Fibroblast of gingiva (primary cell): ENCODE measurements at regions not wholly inside any gene's neighbourhood (a gene's known extent, or its start where the extent isn't known, plus 50 kb on each side); places are given as distances from the start of the nearest gene placed in this dataset.

Experiments used
- DNase-seq: peaks from one replicate; pipeline ENCODE4 v3.0.0-alpha.2; 2011; ENCODE audit warnings: low read depth

DNA sequence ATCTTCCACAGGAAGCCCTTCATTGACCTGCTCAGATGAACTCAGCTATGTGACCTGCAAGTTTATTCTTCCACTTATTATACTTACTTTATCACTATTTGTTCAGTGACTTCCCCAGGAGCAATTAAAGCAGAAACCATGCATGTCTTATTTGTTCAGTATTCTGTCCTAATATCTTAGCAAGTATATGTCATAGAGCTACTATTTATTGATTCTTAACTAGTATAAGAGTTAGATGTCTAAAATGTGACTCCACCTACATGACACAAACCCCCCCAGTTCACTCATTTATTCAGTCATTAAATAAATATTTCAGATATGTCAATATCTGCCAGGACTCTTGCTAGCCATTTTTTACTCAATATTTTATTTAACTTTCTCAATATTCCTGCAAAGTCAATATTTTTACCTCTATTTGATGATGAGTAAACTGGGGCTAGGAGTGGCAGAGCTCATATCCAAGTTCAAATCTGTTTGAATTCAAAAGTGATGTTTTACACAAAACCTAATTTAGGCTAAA lies 469.0 kb upstream of the USP24 start:
- DNase-seq: no peak

- no peak for DNase-seq
These were observed 467.0 kb upstream of the USP24 start for GRCh38 chr1:55682198-55682597.

GRCh38 chr1:55679971-55680370 lies 464.8 kb upstream of the USP24 start:
- peak; percentile 81 for DNase-seq

GRCh38 chr1:55673416-55673815 lies 458.3 kb upstream of the USP24 start:
- no peak for DNase-seq

DNA sequence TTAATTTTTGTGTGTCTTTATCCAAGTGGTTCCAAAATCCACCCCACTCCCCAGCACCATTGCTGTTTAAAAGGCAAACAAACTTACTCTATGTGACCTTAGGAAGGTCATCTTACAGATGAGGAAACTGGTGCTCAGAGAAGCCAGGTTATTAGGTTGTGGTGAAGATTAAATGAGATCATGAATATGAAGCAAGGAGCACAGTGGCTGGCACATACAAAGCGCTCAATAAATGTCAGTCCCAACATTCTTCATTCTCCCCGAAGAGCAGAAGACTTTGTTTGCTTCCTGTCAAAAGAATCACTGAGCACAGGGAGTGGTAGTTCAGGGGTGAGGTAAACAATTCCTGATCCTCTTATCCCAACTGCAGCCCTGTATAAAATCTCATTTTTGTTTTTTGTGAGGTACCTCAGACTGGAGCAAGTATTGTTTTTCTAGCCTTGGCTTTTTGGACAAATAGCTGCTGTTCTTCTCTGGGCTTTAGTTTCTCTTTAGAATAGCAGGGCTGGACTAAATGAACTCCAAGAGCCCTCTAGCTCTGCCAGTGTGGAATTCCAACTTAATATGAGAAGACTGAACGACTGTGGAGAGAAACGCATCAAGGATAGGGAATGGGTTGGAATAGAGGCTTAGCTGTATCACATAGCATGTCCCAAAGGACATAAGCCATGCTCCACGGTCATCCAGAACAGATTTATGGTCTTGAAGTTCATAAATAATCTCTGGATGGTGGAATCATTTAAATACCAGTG lies 455.3 kb upstream of the USP24 start:
- DNase-seq: peak; percentile 66

DNA sequence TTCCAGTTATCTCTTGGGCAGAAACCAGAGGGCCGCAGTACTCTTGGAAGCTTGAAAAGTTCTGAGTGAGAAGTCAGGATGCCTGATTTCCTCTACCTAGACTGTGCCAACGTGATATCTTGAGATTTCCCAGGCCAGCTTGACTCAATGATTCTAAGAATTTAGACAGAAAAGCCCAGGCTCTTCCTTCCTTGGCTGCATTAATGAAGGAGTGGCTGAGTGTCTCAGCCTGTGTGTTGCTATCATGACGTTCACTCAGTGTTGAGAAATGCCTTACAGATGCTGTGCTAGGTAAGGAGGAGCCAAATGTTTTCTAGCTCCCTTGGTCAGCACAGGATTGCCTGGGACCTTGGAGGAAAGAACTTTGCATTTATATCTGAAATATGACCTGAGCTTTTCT lies 454.1 kb upstream of the USP24 start:
- peak; percentile 73 for DNase-seq

GRCh38 chr1:55662875-55663274 lies 447.7 kb upstream of the USP24 start:
- DNase-seq: no peak

GRCh38 chr1:55658917-55659316 lies 443.8 kb upstream of the USP24 start:
- DNase-seq: no peak

- no peak for DNase-seq
These were observed 439.6 kb upstream of the USP24 start for GRCh38 chr1:55654750-55655149.

DNA sequence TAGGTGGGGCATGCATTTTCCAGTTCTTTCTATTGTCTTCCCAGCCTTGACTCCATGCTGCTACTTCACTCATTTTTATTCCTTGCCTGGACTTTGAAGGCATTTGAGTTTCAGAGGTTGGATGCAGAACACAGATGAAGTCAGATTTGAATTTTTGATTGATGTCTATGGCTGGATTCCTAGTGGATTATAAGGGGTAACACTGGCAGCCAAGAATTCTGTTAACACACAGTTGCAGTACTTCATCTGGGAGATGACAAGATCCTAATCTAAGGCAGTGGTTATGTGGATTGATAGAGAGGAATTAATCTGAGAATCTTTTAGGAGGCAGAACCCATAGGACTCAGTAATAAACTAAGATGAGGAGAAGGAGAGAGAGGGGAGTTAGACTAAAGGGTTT lies 439.0 kb upstream of the USP24 start:
- DNase-seq: no peak

DNA sequence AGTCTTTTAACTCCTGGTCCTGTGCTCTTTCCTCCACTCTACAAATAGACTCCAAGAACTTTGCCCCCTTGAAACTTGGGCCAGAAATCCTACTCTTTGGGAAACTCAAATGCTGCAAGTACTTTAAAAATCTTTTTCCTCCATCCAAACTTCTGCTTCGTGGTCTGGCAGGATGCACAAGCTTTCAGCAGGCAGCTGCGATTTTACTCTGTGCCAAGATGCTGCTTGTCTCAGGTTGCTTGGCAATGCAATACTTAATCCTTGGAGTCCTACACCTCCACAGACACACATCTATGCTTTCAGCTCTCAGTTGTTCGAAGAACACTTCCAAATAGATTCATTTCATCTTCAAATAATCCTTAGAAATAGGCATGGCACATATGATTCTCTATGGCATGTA lies 435.3 kb upstream of the USP24 start:
- peak; percentile 60 for DNase-seq

DNA sequence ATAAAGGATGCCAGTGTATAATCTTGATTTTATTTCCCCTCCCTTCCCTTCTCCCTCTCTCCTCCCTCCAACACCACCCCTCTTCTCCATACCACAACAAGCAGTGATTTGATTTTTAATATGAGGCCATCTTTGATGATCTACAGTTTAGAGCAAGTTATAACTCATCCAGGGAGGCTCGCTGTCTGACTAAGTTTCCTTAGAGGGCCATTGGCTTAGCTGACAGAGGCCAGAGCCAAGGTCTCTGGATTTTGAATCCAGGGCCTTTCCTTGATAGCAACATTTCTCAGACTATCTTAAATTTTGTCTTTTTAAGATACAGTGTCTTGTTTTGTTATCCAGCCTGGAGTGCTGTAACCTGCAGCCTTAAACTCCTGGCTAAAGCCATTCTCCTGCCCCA lies 431.0 kb upstream of the USP24 start:
- DNase-seq: no peak

DNA sequence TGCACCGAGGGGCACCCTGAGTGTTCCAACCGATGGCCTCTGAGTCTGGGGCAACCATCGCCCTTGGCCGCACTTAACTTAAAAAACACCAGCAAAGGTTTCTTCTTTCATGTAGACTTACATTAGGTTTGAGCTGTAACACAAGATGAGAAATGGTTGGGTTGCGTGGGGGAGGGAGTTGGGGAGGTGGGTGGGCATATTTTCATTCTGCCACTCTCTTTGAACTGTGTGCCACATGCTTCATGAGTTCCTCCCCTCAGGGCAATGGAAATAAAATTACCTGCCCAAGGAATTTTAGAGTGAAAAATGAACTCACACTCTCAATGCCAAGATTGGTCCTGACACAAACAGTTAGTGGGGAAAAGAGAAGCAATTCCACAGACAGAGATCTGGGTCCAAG lies 430.1 kb upstream of the USP24 start:
- DNase-seq: no peak

GRCh38 chr1:55641947-55642346 lies 426.8 kb upstream of the USP24 start:
- DNase-seq: no peak

GRCh38 chr1:55640708-55641473 lies 425.7 kb upstream of the USP24 start:
- peak; percentile 63 for DNase-seq

DNA sequence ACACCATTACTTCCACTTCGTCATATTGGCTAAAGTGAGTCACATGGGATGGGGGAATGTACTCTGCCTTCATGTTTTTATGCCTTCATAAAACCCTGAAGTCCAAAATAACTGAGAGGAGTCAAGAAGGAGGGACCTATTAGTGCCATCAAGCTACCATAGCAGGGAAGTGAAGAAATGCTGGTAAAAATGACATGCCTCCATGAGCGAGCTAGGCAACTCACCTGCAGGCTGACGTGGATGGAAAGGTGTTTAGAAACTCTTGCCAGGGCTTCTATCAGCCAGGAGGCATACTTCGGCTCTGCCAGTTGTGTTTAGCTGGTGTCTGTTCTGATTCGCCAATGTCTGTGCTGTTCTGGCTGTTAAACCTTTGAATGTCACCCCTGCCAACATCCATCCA lies 424.4 kb upstream of the USP24 start:
- no peak for DNase-seq

- no peak for DNase-seq
These were observed 423.9 kb upstream of the USP24 start for GRCh38 chr1:55639051-55639450.

DNA sequence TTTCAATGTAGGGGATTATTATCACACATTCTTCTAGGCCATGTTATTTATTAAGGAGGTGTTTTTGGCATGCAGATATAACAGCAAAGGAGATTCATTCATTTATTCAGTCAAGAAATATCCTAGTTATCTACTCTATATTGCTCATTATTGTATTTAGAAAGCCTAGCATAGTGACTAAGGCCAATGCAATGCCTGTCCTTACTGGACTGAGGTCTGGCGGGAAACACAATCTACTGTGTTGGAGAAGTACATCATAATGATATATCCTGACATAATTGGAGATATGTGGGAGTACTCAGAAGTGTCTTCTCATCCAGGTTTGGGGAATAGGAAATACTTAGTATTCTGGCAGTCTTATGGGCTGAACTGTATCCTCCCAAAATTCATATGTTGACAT lies 421.5 kb upstream of the USP24 start:
- DNase-seq: peak; percentile 23

DNA sequence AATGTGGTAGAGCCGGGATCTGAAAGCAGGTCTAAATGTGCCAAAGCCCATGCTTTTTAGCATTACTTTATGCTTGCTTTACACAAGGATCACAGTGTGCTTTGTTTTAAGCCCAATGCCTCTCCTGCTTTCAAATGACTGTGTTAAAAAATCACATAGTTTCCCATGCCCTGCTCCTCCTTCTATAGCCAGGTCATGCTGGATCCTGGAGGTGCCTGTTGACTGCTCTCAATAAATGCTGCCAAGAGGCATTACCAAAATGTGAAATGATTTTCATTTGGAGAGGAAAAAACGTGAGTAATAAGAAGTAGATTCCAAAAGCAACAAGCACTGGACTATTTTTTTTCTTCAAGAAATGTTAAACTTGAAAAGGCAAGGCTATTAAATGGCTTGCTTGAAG lies 420.7 kb upstream of the USP24 start:
- DNase-seq: peak; percentile 80

- no peak for DNase-seq
These were observed 419.4 kb upstream of the USP24 start for GRCh38 chr1:55634516-55634915.

GRCh38 chr1:55632906-55633305 lies 417.7 kb upstream of the USP24 start:
- peak; percentile 65 for DNase-seq

- peak; percentile 83 for DNase-seq
These were observed 416.9 kb upstream of the USP24 start for GRCh38 chr1:55632058-55632457.

- DNase-seq: peak; percentile 36
These were observed 416.3 kb upstream of the USP24 start for GRCh38 chr1:55631509-55631908.
